OCI-LY7 (cell line): ENCODE measurements at regions not wholly inside any gene's neighbourhood (a gene's known extent, or its start where the extent isn't known, plus 50 kb on each side); places are given as distances from the start of the nearest gene placed in this dataset.
"Not testable (repeated sequence)": the region's sequence is repeated elsewhere in the genome, so short reads cannot be mapped to it uniquely, and the experiment has no call there.

ENCODE experiments used
- BruUV-seq: library from RNA; stranded (reverse); fragments of 400-500 nt; replicated peaks from 2 replicates; lab custom pipeline; 2021; lab: Mats Ljungman, UMichigan
- CTCF ChIA-PET: fragments of 300-600 bp; sonication (Branson Sonifier 250); formaldehyde crosslinking; loops from one replicate; lab custom pipeline; 2022; ENCODE audit warnings: antibody characterized with exemption; ENCODE audit not compliant: unreplicated experiment; lab: Charles Lee
- POLR2A ChIA-PET: fragments of 300-600 bp; sonication (Branson Sonifier 250); formaldehyde crosslinking; loops from one replicate; lab custom pipeline; 2022; ENCODE audit warnings: antibody characterized with exemption; lab: Charles Lee
- DNase-seq: peaks from one replicate; pipeline ENCODE4 v3.0.0-alpha.2; 2015; ENCODE audit warnings: low spot score
- H2AFZ ChIP-seq: fragments of 200-600 bp; sonication (generic), shearing (Covaris generic); 2 replicates; pipeline ENCODE4 v1.6.1; 2014; ENCODE audit warnings: mild to moderate bottlenecking, antibody characterized with exemption, low read length, moderate library complexity
- H3K27ac ChIP-seq: fragments of 200-600 bp; sonication (generic); 2 replicates; pipeline ENCODE4 v1.5.1; 2014; ENCODE audit warnings: mixed run types, low read depth, mild to moderate bottlenecking, moderate library complexity, low read length, inconsistent platforms; ENCODE audit not compliant: poor library complexity, severe bottlenecking
- H3K36me3 ChIP-seq: fragments of 200-600 bp; sonication (generic); 2 replicates; pipeline ENCODE4 v1.6.1; 2014; ENCODE audit warnings: mild to moderate bottlenecking, antibody characterized with exemption, low read length, moderate library complexity, mixed read lengths; ENCODE audit not compliant: insufficient read depth
- H3K4me1 ChIP-seq: fragments of 200-600 bp; sonication (generic); 2 replicates; pipeline ENCODE4 v1.5.1; 2014; ENCODE audit warnings: mild to moderate bottlenecking, low read length; ENCODE audit not compliant: insufficient read depth, poor library complexity, severe bottlenecking
- H3K4me2 ChIP-seq: fragments of 200-600 bp; sonication (generic); 2 replicates; pipeline ENCODE4 v1.6.1; 2014; ENCODE audit warnings: mild to moderate bottlenecking, low read length
- H3K4me3 ChIP-seq: fragments of 200-600 bp; sonication (generic); 2 replicates; pipeline ENCODE4 v1.5.1; 2014; ENCODE audit warnings: mild to moderate bottlenecking, low read depth, low read length; ENCODE audit not compliant: poor library complexity, severe bottlenecking
- H3K79me2 ChIP-seq: fragments of 200-600 bp; sonication (generic); 2 replicates; pipeline ENCODE4 v1.6.1; 2016; ENCODE audit warnings: low read depth, mild to moderate bottlenecking, low read length, moderate library complexity, mixed read lengths; ENCODE audit not compliant: insufficient read depth
- H3K9me2 ChIP-seq: fragments of 200-600 bp; sonication (generic); 2 replicates; pipeline ENCODE4 v1.6.1; 2016; ENCODE audit warnings: mild to moderate bottlenecking, low read length, mixed read lengths; ENCODE audit not compliant: insufficient read depth
- H3K9me3 ChIP-seq: fragments of 200-600 bp; sonication (generic); 2 replicates; pipeline ENCODE4 v1.6.1; 2014; ENCODE audit warnings: mild to moderate bottlenecking, mixed run types, low read length, mixed read lengths
- H4K20me1 ChIP-seq: fragments of 200-600 bp; sonication (generic); 2 replicates; pipeline ENCODE4 v1.6.1; 2014; ENCODE audit warnings: mild to moderate bottlenecking, antibody characterized with exemption, low read length, moderate library complexity, mixed read lengths; ENCODE audit not compliant: insufficient read depth
- intact Hi-C: fragments of 100-400 bp; cut with micrococcal nuclease; formaldehyde crosslinking; loops from one replicate; pipeline ENCODE4 v1.10.0; 2022; ENCODE audit not compliant: unreplicated experiment

DNA sequence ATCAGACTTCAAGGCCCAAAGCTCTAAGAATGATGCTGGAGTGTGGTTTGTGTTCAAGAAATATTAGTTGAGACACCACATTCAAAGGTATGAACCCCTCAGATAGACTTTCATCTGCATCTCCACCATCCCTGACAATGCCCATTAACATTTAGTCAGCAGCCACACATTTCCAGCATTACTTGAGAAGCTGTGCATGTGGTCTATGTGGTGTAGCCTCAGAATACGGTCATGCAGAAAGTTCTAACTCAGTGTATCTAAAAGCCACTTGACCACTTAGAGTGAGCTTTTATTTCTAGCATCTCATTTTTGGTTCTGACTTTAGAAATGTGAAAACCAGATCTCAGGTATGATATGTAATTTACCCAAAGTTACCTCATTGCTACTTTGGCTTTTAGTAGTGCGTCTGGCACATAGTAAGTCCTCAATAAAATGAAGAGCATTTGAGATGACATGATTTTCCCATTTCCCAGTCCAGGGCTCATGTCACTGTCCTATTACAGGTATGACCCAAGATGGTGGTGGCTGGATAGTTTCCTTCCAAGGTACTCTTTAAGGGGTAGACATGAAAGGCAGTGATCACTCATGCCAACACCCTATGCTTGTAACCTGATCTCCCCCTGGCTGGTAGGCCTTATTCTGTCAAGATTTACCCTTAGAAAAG lies 272.4 kb upstream of the PLGLB1 start:
- H3K4me3 ChIP-seq, H3K36me3 ChIP-seq, BruUV-seq, H2AFZ ChIP-seq, intact Hi-C loops, H3K4me2 ChIP-seq, H3K4me1 ChIP-seq, POLR2A ChIA-PET, CTCF ChIA-PET, H3K9me2 ChIP-seq, H4K20me1 ChIP-seq, H3K27ac ChIP-seq, H3K9me3 ChIP-seq, DNase-seq, H3K79me2 ChIP-seq: not testable (repeated sequence)

DNA sequence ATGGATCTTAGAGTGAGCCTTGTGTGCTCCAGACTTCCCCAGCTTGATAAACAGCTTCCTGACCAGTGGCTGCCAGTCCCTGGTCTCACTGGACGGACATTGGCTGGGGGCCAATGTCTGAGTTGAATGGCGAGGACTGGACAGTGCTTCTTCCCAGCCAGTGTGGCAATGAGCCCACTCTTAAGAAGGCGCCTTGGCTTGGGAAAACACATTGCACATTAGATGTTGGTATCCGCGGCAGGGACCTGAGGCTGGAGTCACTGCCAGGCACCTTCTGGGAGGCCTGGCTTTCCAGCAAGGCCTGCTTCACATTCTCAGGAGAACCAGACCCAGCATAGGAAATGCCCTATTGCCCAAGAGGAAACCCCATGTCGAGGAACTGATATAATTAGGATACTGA lies 273.5 kb upstream of the PLGLB1 start:
- H2AFZ ChIP-seq, H3K4me3 ChIP-seq, DNase-seq, H3K4me1 ChIP-seq, H3K79me2 ChIP-seq, intact Hi-C loops, CTCF ChIA-PET, H3K4me2 ChIP-seq, POLR2A ChIA-PET, BruUV-seq, H3K27ac ChIP-seq, H4K20me1 ChIP-seq, H3K9me3 ChIP-seq, H3K36me3 ChIP-seq, H3K9me2 ChIP-seq: not testable (repeated sequence)

DNA sequence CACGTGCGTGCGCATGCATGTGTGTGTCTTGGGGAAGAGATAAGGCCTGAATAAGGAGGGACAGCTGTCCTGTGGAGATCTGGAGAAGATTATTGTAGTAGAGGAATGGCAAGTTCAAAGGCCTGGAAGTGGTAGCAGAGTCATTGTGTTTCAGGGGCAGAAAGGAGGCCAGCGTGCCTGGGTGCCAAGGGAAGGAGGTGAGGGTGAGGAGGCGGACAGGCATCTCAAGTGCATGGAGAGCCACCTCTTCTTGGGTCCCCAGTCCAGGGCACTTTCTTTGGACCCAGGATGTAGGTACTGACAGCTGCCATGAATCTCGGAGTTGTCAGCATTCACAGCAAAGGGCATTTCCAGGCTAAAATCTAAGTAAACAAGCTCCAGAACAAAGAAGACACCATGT lies 279.7 kb upstream of the PLGLB1 start:
- DNase-seq, POLR2A ChIA-PET: not testable (repeated sequence)

DNA sequence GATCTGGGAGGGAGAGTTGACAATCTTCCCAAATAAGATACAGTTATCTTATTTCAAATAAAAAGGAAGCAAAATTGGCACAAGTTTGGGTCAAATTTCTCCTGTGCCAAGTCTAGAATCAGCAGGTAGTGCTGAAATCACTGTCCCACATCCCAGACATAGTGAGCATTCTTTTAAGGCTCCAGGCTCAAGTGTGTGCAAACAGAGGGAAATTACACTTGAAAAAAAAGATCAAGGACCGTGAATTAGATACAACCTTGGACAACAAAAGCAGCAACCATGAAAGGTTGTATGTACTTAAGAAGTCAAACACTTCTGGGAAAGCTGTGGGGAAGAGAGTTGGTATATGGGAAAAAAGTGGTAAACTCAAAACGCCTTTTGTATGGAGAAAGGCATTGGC lies 280.2 kb upstream of the PLGLB1 start:
- CTCF ChIA-PET: not testable (repeated sequence)

More for the DNA sequence above, 279.7 kb upstream of the PLGLB1 start:
- H3K9me2 ChIP-seq, H3K9me3 ChIP-seq, H2AFZ ChIP-seq, H3K36me3 ChIP-seq, H3K4me2 ChIP-seq, H3K27ac ChIP-seq, H3K4me3 ChIP-seq, H3K4me1 ChIP-seq, intact Hi-C loops, H3K79me2 ChIP-seq, BruUV-seq, CTCF ChIA-PET, H4K20me1 ChIP-seq: not testable (repeated sequence)

DNA sequence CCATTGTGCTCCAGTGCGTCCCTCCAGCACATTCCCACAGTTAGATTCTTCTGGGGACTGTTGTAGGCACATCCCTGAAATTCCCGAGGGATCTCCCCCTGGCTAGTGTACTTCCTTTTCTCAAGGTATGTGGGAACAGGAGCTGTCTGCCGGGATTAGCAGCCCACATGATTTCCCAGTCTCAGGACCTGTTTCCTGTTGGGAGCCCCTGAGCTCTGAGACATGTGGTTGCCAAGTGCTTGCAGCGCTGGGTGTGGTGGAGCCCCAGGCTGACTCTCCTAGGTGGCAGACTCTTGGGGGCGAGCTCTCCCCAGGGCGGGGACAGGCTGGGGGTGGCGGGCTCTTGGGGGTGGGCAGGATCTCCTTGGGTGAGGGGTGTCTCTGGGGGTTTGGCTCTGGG lies 287.0 kb upstream of the PLGLB1 start:
- POLR2A ChIA-PET, H3K79me2 ChIP-seq, H2AFZ ChIP-seq, H3K27ac ChIP-seq, H3K4me2 ChIP-seq, DNase-seq, H3K9me2 ChIP-seq, H3K36me3 ChIP-seq, H4K20me1 ChIP-seq, BruUV-seq, CTCF ChIA-PET, intact Hi-C loops, H3K4me1 ChIP-seq, H3K4me3 ChIP-seq, H3K9me3 ChIP-seq: not testable (repeated sequence)

More for the DNA sequence above, 280.2 kb upstream of the PLGLB1 start:
- BruUV-seq, H3K9me3 ChIP-seq, H3K4me2 ChIP-seq, intact Hi-C loops, H3K36me3 ChIP-seq, H2AFZ ChIP-seq, H3K79me2 ChIP-seq, H3K4me1 ChIP-seq, H3K4me3 ChIP-seq, H3K9me2 ChIP-seq, DNase-seq, H3K27ac ChIP-seq, H4K20me1 ChIP-seq, POLR2A ChIA-PET: not testable (repeated sequence)

DNA sequence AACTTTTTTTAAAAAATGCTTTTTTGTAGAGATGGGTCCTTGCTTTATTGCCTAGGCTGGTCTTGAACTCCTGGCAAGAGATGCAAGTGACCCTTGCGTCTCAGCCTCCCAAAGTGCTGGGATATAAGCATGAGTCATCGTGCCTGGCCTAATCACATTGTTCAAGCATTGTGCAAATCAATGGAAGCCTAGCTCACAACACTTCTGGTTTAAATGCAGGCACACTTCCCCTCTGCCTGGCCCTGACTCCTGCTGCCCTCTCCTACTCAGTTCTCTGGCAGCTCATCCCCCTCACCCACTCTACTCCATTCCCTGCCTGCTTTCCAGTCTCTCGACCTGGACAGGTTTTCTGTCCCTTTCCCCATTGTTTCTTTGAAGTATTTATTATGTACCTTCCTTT lies 288.1 kb upstream of the PLGLB1 start:
- DNase-seq, H3K27ac ChIP-seq, H3K79me2 ChIP-seq, H3K9me2 ChIP-seq, intact Hi-C loops, H3K4me2 ChIP-seq, H3K4me3 ChIP-seq, POLR2A ChIA-PET, BruUV-seq, CTCF ChIA-PET, H3K36me3 ChIP-seq, H4K20me1 ChIP-seq, H3K4me1 ChIP-seq, H2AFZ ChIP-seq, H3K9me3 ChIP-seq: not testable (repeated sequence)
